GM23248 (cell line): ENCODE measurements at regions not wholly inside any gene's neighbourhood (a gene's known extent, or its start where the extent isn't known, plus 50 kb on each side); places are given as distances from the start of the nearest gene placed in this dataset.

ENCODE experiments used
- EZH2 ChIP-seq: fragments of 200-600 bp; sonication (generic); IDR thresholded peaks from 2 replicates; pipeline ENCODE4 v1.6.1; 2018; ENCODE audit warnings: antibody characterized with exemption, mild to moderate bottlenecking; ENCODE audit not compliant: insufficient read depth, poor library complexity, severe bottlenecking
- EZH2phosphoT487 ChIP-seq: fragments of 200-600 bp; sonication (generic); IDR thresholded peaks from 2 replicates; pipeline ENCODE4 v1.6.1; 2018; ENCODE audit warnings: antibody characterized with exemption, moderate library complexity, mild to moderate bottlenecking, low read depth; ENCODE audit not compliant: insufficient read depth

GRCh38 chr17:14432079-14432478 is 131.2 kb downstream of the HS3ST3B1 start:
- TF ChIP-seq EZH2 (no peak), EZH2phosphoT487 (no peak)
